Liver (tissue), 8 donors: ENCODE measurements at regions not wholly inside any gene's neighbourhood (a gene's known extent, or its start where the extent isn't known, plus 50 kb on each side); places are given as distances from the start of the nearest gene placed in this dataset.
"Not testable (repeated sequence)": the region's sequence is repeated elsewhere in the genome, so short reads cannot be mapped to it uniquely, and the experiment has no call there.

Source experiments
- DNase-seq: peaks from one replicate; pipeline ENCODE4 v3.0.0-alpha.2; 2017; ENCODE audit warnings: low spot score
- H3K27ac ChIP-seq, 2 donors: one replicate each; pipeline ENCODE4 v1.7.0; 2013; ENCODE audit warnings: inconsistent platforms in 2 of 2, low read length in 2 of 2, control low read depth in 1 of 2, low read depth in 1 of 2, mild to moderate bottlenecking in 1 of 2
- H3K27me3 ChIP-seq, 4 donors: one replicate each; pipeline versions ENCODE4 v1.6.1 to v1.7.0; 2013; ENCODE audit warnings: low read length in 3 of 4, inconsistent platforms in 1 of 4, mild to moderate bottlenecking in 1 of 4, moderate library complexity in 1 of 4; ENCODE audit not compliant: control insufficient read depth in 4 of 4, insufficient read depth in 4 of 4
- H3K36me3 ChIP-seq, 4 donors: one replicate each; pipeline versions ENCODE4 v1.6.1 to v1.7.0; 2013; ENCODE audit warnings: low read length in 3 of 4, mild to moderate bottlenecking in 3 of 4, low read depth in 1 of 4, moderate library complexity in 1 of 4; ENCODE audit not compliant: control insufficient read depth in 4 of 4, insufficient read depth in 3 of 4
- H3K4me1 ChIP-seq, 4 donors: one replicate each; pipeline versions ENCODE4 v1.6.1 to v1.7.0; 2013; ENCODE audit warnings: low read length in 3 of 4, mild to moderate bottlenecking in 3 of 4, moderate library complexity in 1 of 4; ENCODE audit not compliant: control insufficient read depth in 4 of 4, insufficient read depth in 4 of 4
- H3K4me3 ChIP-seq, 3 donors: one replicate each; pipeline versions ENCODE4 v1.6.1 to v1.7.0; 2013; ENCODE audit warnings: low read length in 3 of 3, control low read depth in 1 of 3, low read depth in 1 of 3, mild to moderate bottlenecking in 1 of 3
- H3K9ac ChIP-seq, 2 donors: one replicate each; pipeline ENCODE4 v1.7.0; 2013; ENCODE audit warnings: low read length in 2 of 2, mild to moderate bottlenecking in 2 of 2, moderate library complexity in 2 of 2, control low read depth in 1 of 2, low read depth in 1 of 2
- H3K9me3 ChIP-seq, 4 donors: one replicate each; pipeline versions ENCODE4 v1.6.1 to v1.7.0; 2013; ENCODE audit warnings: low read length in 3 of 4; ENCODE audit not compliant: control insufficient read depth in 4 of 4
- ATF3 ChIP-seq: IDR thresholded peaks from 2 replicates; pipeline ENCODE4 v1.6.1; 2016; ENCODE audit warnings: antibody characterized with exemption
- CTCF ChIP-seq: fragments of 150-350 bp; IDR thresholded peaks from 2 replicates; pipeline ENCODE4 v1.5.1; 2017; ENCODE audit warnings: improper control_type of control experiment, low read depth, low read length; ENCODE audit not compliant: missing input control
- EGR1 ChIP-seq, 2 donors: IDR thresholded peaks; 2 replicates each; pipeline ENCODE4 v1.6.1; 2016 to 2018; ENCODE audit warnings: antibody characterized with exemption in 2 of 2, low read depth in 2 of 2
- FOXA1 ChIP-seq: IDR thresholded peaks from 2 replicates; pipeline ENCODE4 v1.6.1; 2016; ENCODE audit warnings: antibody characterized with exemption
- FOXA2 ChIP-seq: IDR thresholded peaks from 2 replicates; pipeline ENCODE4 v1.6.1; 2016; ENCODE audit warnings: antibody characterized with exemption
- GABPA ChIP-seq, 2 donors: IDR thresholded peaks in 1 of 2; conservative IDR thresholded peaks in 1 of 2; 2 replicates each; pipeline ENCODE4 v1.6.1; 2016; ENCODE audit warnings: antibody characterized with exemption in 2 of 2, mild to moderate bottlenecking in 1 of 2, moderate library complexity in 1 of 2
- HNF4A ChIP-seq, 2 donors: conservative IDR thresholded peaks; 2 replicates each; pipeline ENCODE4 v1.6.1; 2016; ENCODE audit warnings: antibody characterized with exemption in 2 of 2, mild to moderate bottlenecking in 2 of 2
- HNF4G ChIP-seq: IDR thresholded peaks from 2 replicates; pipeline ENCODE4 v1.6.1; 2016; ENCODE audit warnings: antibody characterized with exemption
- JUND ChIP-seq, 2 donors: IDR thresholded peaks; 2 replicates each; pipeline ENCODE4 v1.6.1; 2016; ENCODE audit warnings: antibody characterized with exemption in 2 of 2
- NR2F2 ChIP-seq: IDR thresholded peaks from 2 replicates; pipeline ENCODE4 v1.6.1; 2016; ENCODE audit warnings: antibody characterized with exemption
- RAD21 ChIP-seq, 2 donors: IDR thresholded peaks; 2 replicates each; pipeline ENCODE4 v1.6.1; 2016; ENCODE audit warnings: antibody characterized with exemption in 2 of 2, mild to moderate bottlenecking in 2 of 2
- REST ChIP-seq: IDR thresholded peaks from 2 replicates; pipeline ENCODE4 v1.6.1; 2016; ENCODE audit warnings: antibody characterized with exemption, mild to moderate bottlenecking
- RXRA ChIP-seq, 2 donors: IDR thresholded peaks; 2 replicates each; pipeline ENCODE4 v1.6.1; 2017 to 2018; ENCODE audit warnings: antibody characterized with exemption in 2 of 2, mild to moderate bottlenecking in 1 of 2
- SP1 ChIP-seq: IDR thresholded peaks from 2 replicates; pipeline ENCODE4 v1.6.1; 2018; ENCODE audit warnings: antibody characterized with exemption, mild to moderate bottlenecking
- TAF1 ChIP-seq: conservative IDR thresholded peaks from 2 replicates; pipeline ENCODE4 v1.6.1; 2016; ENCODE audit warnings: antibody characterized with exemption, mild to moderate bottlenecking
- YY1 ChIP-seq: IDR thresholded peaks from 2 replicates; pipeline ENCODE4 v1.6.1; 2016; ENCODE audit warnings: antibody characterized with exemption, mild to moderate bottlenecking
- WGBS: extraction: QIAGEN DNeasy Blood & Tissue Kit; methylation state at CpG from one replicate; pipeline ENCODE4 v1.1.7; 2013; 5-methylcytosine and 5-hydroxymethylcytosine counted together
- TF ChIP-seq, protein P1 (sequence below): IDR thresholded peaks from 2 replicates; pipeline ENCODE4 v1.6.1; 2016; ENCODE audit warnings: antibody characterized with exemption
- TF ChIP-seq, protein P2 (sequence below): IDR thresholded peaks from 2 replicates; pipeline ENCODE4 v1.6.1; 2016; ENCODE audit warnings: antibody characterized with exemption
- donor health status: healthy.
- donor health status: healthy.
- donor health status: healthy.
- donor health status: healthy.
- donor health status: healthy.

- WGBS: 78% methylated on average over 3 of the region's 3 CpGs
- H3K9ac ChIP-seq: no peak overlapping the region
- no peak for DNase-seq
- H3K36me3 ChIP-seq: no peaks in the 10 kb centered on the region
- H3K27me3 ChIP-seq: no peaks in the 10 kb centered on the region
- no peak overlapping the region for H3K27ac ChIP-seq
- no peaks in the 10 kb centered on the region for H3K4me1 ChIP-seq
- peaks cover 10 to 23% (median 15%) of the 10 kb centered on the region in 4 donors for H3K9me3 ChIP-seq
- H3K4me3 ChIP-seq: no peak overlapping the region
- TF ChIP-seq RAD21 (IDR thresholded peaks at IDR 0.05): no peak
- no peak for TF ChIP-seq TAF1
- no peak for TF ChIP-seq YY1
- no peak for TF ChIP-seq REST
- TF ChIP-seq NR2F2: no peak
- TF ChIP-seq HNF4A (conservative IDR thresholded peaks at IDR 0.05): no peak
- no peak for TF ChIP-seq HNF4G
- TF ChIP-seq SP1: no peak
- no peak for TF ChIP-seq CTCF
- TF ChIP-seq, protein P1, sequence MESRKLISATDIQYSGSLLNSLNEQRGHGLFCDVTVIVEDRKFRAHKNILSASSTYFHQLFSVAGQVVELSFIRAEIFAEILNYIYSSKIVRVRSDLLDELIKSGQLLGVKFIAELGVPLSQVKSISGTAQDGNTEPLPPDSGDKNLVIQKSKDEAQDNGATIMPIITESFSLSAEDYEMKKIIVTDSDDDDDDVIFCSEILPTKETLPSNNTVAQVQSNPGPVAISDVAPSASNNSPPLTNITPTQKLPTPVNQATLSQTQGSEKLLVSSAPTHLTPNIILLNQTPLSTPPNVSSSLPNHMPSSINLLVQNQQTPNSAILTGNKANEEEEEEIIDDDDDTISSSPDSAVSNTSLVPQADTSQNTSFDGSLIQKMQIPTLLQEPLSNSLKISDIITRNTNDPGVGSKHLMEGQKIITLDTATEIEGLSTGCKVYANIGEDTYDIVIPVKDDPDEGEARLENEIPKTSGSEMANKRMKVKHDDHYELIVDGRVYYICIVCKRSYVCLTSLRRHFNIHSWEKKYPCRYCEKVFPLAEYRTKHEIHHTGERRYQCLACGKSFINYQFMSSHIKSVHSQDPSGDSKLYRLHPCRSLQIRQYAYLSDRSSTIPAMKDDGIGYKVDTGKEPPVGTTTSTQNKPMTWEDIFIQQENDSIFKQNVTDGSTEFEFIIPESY: no peak
- no peak for TF ChIP-seq JUND (IDR thresholded peaks at IDR 0.05)
- no peak for TF ChIP-seq RXRA (IDR thresholded peaks at IDR 0.05)
- no peak for TF ChIP-seq GABPA (IDR thresholded peaks at IDR 0.05 in 1 of 2, conservative IDR thresholded peaks at IDR 0.05 in 1 of 2)
- TF ChIP-seq, protein P2, sequence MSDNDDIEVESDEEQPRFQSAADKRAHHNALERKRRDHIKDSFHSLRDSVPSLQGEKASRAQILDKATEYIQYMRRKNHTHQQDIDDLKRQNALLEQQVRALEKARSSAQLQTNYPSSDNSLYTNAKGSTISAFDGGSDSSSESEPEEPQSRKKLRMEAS: no peak
- TF ChIP-seq FOXA2: no peak
- TF ChIP-seq FOXA1: no peak
- TF ChIP-seq ATF3: no peak
- no peak for TF ChIP-seq EGR1 (IDR thresholded peaks at IDR 0.05; ENCODE audit: low read depth in 2 of 2)
These were observed 82.8 kb upstream of the MRI1 start for GRCh38 chr19:13681509-13681908.

GRCh38 chr19:13680708-13681360, 83.5 kb upstream of the MRI1 start:
- not testable (repeated sequence) for H3K36me3 ChIP-seq, DNase-seq, H3K27me3 ChIP-seq, H3K4me1 ChIP-seq, H3K27ac ChIP-seq, H3K4me3 ChIP-seq, H3K9ac ChIP-seq
- 87% methylated on average over 7 of the region's 7 CpGs for WGBS
- peaks cover 10 to 23% (median 15%) of the 10 kb centered on the region in 4 donors for H3K9me3 ChIP-seq

DNA sequence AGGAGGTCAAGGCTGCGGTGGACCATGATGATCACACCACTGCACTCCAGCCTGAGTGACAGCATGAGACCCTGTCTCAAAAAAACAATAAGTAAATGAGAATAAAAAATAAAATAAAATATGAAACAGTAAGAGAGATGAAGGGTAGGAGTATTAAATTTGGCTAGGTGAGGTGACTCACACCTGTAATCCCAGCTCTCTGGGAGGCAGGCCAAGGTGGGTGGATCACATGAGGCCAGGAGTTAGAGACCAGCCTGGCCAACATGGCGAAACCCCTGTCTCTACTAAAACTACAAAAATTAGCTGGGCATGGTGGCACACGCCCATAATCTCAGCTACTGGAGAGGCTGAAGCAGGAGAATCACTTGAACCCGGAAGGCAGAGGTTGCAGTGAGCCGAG, 87.4 kb upstream of the MRI1 start:
- H3K9ac ChIP-seq, DNase-seq, H3K36me3 ChIP-seq, H3K4me3 ChIP-seq, H3K27me3 ChIP-seq, H3K4me1 ChIP-seq, H3K27ac ChIP-seq: not testable (repeated sequence)
- WGBS: 87% methylated on average over 5 of the region's 5 CpGs
- peaks cover 10 to 23% (median 14%) of the 10 kb centered on the region in 4 donors for H3K9me3 ChIP-seq
